Prostate gland (tissue), 2 donors: ENCODE measurements at regions not wholly inside any gene's neighbourhood (a gene's known extent, or its start where the extent isn't known, plus 50 kb on each side); places are given as distances from the start of the nearest gene placed in this dataset.

Experiments used
- DNase-seq: peaks from one replicate; pipeline ENCODE4 v3.0.0-alpha.2; 2019; ENCODE audit warnings: low spot score
- H3K27ac ChIP-seq, 2 donors: fragments of 200-600 bp; sonication (generic); 2 replicates each; pipeline ENCODE4 v1.5.1; 2017 to 2019
- H3K27me3 ChIP-seq: fragments of 200-600 bp; sonication (generic); replicated peaks from 2 replicates; pipeline ENCODE4 v1.5.1; 2019; ENCODE audit not compliant: insufficient read depth
- H3K36me3 ChIP-seq, 2 donors: fragments of 200-600 bp; sonication (generic); 1 replicate in 1 of 2; 2 replicates in 1 of 2; pipeline versions ENCODE4 v1.5.1 to v1.8.1; 2017 to 2019
- H3K4me1 ChIP-seq: fragments of 200-600 bp; sonication (generic); replicated peaks from 2 replicates; pipeline ENCODE4 v1.5.1; 2019
- H3K4me3 ChIP-seq, 2 donors: fragments of 200-600 bp; sonication (generic); 2 replicates each; pipeline ENCODE4 v1.5.1; 2017 to 2019
- H3K9me3 ChIP-seq: fragments of 200-600 bp; sonication (generic); 2 replicates; pipeline ENCODE4 v1.5.1; 2017
- CTCF ChIP-seq, 4 experiments: fragments of 200-600 bp in 2 of 4; fragments of 450-650 bp in 2 of 4; sonication (generic) in 2 of 4; IDR thresholded peaks; 1 replicate in 3 of 4; 2 replicates in 1 of 4; pipeline ENCODE4 v1.5.1; 2016 to 2019; ENCODE audit warnings: antibody characterized with exemption in 4 of 4, mild to moderate bottlenecking in 2 of 4, moderate library complexity in 2 of 4
- POLR2A ChIP-seq: fragments of 450-650 bp; IDR thresholded peaks from one replicate; pipeline ENCODE4 v1.6.1; 2016; ENCODE audit warnings: antibody characterized with exemption, mild to moderate bottlenecking
- POLR2AphosphoS5 ChIP-seq: sonication (generic); formaldehyde crosslinking; IDR thresholded peaks from one replicate; pipeline ENCODE4 v1.6.1; 2017; ENCODE audit warnings: antibody characterized with exemption
- WGBS: methylation state at CpG from one replicate; pipeline ENCODE4 v1.1.5; 2018; 5-methylcytosine and 5-hydroxymethylcytosine counted together
- intact Hi-C: fragments of 100-400 bp; cut with DNase I; formaldehyde crosslinking; loops from one replicate; pipeline ENCODE4 v1.14.2; 2022

- DNase-seq, result no peak
- H3K4me1 ChIP-seq, result peaks cover 6% of the 10 kb centered on the region
- peaks cover 16% of the 10 kb centered on the region for H3K27me3 ChIP-seq
Observed at GRCh38 chr5:176740131-176740701, 70.1 kb upstream of the UNC5A start.

GRCh38 chr5:176740702-176741496 lies 69.5 kb upstream of the UNC5A start:
- Histone ChIP-seq H3K4me3 (no peak overlapping the region), H3K27me3 (peaks cover 16% of the 10 kb centered on the region), H3K36me3 (no peaks in the 10 kb centered on the region), H3K4me1 (peaks cover 6% of the 10 kb centered on the region), H3K27ac (no peak overlapping the region), H3K9me3 (no peaks in the 10 kb centered on the region)
- no peak for DNase-seq
- 77% methylated on average over 22 of the region's 24 CpGs for WGBS
- TF ChIP-seq POLR2A (no peak), CTCF (IDR thresholded peaks at IDR 0.05) (no peak), POLR2AphosphoS5 (no peak)
- intact Hi-C loops, result no loop called here

More at GRCh38 chr5:176740131-176740701, 70.1 kb upstream of the UNC5A start:
- TF ChIP-seq CTCF (IDR thresholded peaks at IDR 0.05) (no peak), POLR2A (no peak), POLR2AphosphoS5 (no peak)
- WGBS, result 59% methylated on average over 16 of the region's 16 CpGs
- no peaks in the 10 kb centered on the region for H3K9me3 ChIP-seq
- intact Hi-C loops, result no loop called here
- H3K4me3 ChIP-seq, result no peak overlapping the region
- H3K36me3 ChIP-seq, result no peaks in the 10 kb centered on the region
- no peak overlapping the region for H3K27ac ChIP-seq

GRCh38 chr5:176741561-176742211 lies 68.7 kb upstream of the UNC5A start:
- Histone ChIP-seq H3K27ac (no peak overlapping the region), H3K27me3 (peaks cover 17% of the 10 kb centered on the region), H3K9me3 (no peaks in the 10 kb centered on the region), H3K36me3 (no peaks in the 10 kb centered on the region), H3K4me1 (peaks cover 6% of the 10 kb centered on the region), H3K4me3 (no peak overlapping the region)
- DNase-seq, result no peak
- no peak for TF ChIP-seq POLR2AphosphoS5
- TF ChIP-seq CTCF (IDR thresholded peaks at IDR 0.05), result no peak
- TF ChIP-seq POLR2A, result no peak
- intact Hi-C loops, result no loop called here
- 73% methylated on average over 11 of the region's 11 CpGs for WGBS

GRCh38 chr5:176742246-176743105 lies 67.9 kb upstream of the UNC5A start:
- H3K27ac ChIP-seq, result no peak overlapping the region
- no peak overlapping the region for H3K4me3 ChIP-seq
- no peak for TF ChIP-seq POLR2A
- TF ChIP-seq CTCF (IDR thresholded peaks at IDR 0.05), result no peak
- TF ChIP-seq POLR2AphosphoS5, result no peak
- intact Hi-C loops, result no loop called here
- H3K4me1 ChIP-seq, result peaks cover 6% of the 10 kb centered on the region
- 46% methylated on average over 10 of the region's 10 CpGs for WGBS
- no peak for DNase-seq
- H3K36me3 ChIP-seq, result no peaks in the 10 kb centered on the region
- no peaks in the 10 kb centered on the region for H3K9me3 ChIP-seq
- peaks cover 25% of the 10 kb centered on the region for H3K27me3 ChIP-seq
